ENCODE measurements at regions not wholly inside any gene's neighbourhood (a gene's known extent, or its start where the extent isn't known, plus 50 kb on each side); places are given as distances from the start of the nearest gene placed in this dataset.

GRCh38 chr12:83864054-83864453 is 1048.5 kb downstream of the SLC6A15 start:
- TF ChIP-seq, protein P1, sequence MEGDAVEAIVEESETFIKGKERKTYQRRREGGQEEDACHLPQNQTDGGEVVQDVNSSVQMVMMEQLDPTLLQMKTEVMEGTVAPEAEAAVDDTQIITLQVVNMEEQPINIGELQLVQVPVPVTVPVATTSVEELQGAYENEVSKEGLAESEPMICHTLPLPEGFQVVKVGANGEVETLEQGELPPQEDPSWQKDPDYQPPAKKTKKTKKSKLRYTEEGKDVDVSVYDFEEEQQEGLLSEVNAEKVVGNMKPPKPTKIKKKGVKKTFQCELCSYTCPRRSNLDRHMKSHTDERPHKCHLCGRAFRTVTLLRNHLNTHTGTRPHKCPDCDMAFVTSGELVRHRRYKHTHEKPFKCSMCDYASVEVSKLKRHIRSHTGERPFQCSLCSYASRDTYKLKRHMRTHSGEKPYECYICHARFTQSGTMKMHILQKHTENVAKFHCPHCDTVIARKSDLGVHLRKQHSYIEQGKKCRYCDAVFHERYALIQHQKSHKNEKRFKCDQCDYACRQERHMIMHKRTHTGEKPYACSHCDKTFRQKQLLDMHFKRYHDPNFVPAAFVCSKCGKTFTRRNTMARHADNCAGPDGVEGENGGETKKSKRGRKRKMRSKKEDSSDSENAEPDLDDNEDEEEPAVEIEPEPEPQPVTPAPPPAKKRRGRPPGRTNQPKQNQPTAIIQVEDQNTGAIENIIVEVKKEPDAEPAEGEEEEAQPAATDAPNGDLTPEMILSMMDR (IDR thresholded peaks at IDR 0.05) = no peak
- no peak for TF ChIP-seq POLR2A (IDR thresholded peaks at IDR 0.05)
